DND-41 (cell line): ENCODE measurements at regions not wholly inside any gene's neighbourhood (a gene's known extent, or its start where the extent isn't known, plus 50 kb on each side); places are given as distances from the start of the nearest gene placed in this dataset.

Experiments used
- ATAC-seq: fragments of 200-7000 bp; cut with Tn5 transposase; 3 replicates; pipeline ENCODE4 v1.9.1; 2021; ENCODE audit warnings: low read depth; ENCODE audit not compliant: insufficient read depth
- DNase-seq: peaks from one replicate; pipeline ENCODE4 v3.0.0-alpha.2; 2020
- H2AFZ ChIP-seq: 2 replicates; pipeline ENCODE4 v1.6.0; 2012; ENCODE audit warnings: low read depth, low read length
- H3K27ac ChIP-seq: 2 replicates; pipeline ENCODE4 v1.5.1; 2012; ENCODE audit warnings: low read length, inconsistent platforms
- H3K27me3 ChIP-seq: fragments of 200-600 bp; sonication (generic); 2 replicates; pipeline ENCODE4 v1.6.0; 2012; ENCODE audit warnings: low read length, mild to moderate bottlenecking, inconsistent platforms; ENCODE audit not compliant: insufficient read depth, poor library complexity
- H3K36me3 ChIP-seq: 2 replicates; pipeline ENCODE4 v1.5.1; 2012; ENCODE audit warnings: low read length, inconsistent platforms; ENCODE audit not compliant: insufficient read depth
- H3K4me1 ChIP-seq: 2 replicates; pipeline ENCODE4 v1.5.1; 2012; ENCODE audit warnings: mild to moderate bottlenecking, low read length; ENCODE audit not compliant: insufficient read depth
- H3K4me2 ChIP-seq: 2 replicates; pipeline ENCODE4 v1.6.0; 2012; ENCODE audit warnings: mild to moderate bottlenecking, moderate library complexity, low read length, inconsistent platforms; ENCODE audit not compliant: insufficient read depth
- H3K4me3 ChIP-seq, 2 experiments: fragments of 200-600 bp in 1 of 2; shearing (Covaris generic) in 1 of 2; 2 replicates each; pipeline ENCODE4 v1.5.1; 2012 to 2016; ENCODE audit warnings: inconsistent platforms in 2 of 2, low read length in 2 of 2, mild to moderate bottlenecking in 2 of 2, low read depth in 1 of 2, moderate library complexity in 1 of 2
- H3K79me2 ChIP-seq: 2 replicates; pipeline ENCODE4 v1.6.0; 2012; ENCODE audit warnings: low read length, inconsistent platforms; ENCODE audit not compliant: insufficient read depth
- H3K9ac ChIP-seq: 2 replicates; pipeline ENCODE4 v1.6.0; 2012; ENCODE audit warnings: low read depth, mild to moderate bottlenecking, inconsistent platforms, low read length, moderate library complexity
- H3K9me3 ChIP-seq: 2 replicates; pipeline ENCODE4 v1.5.1; 2012; ENCODE audit warnings: low read length, moderate library complexity, mild to moderate bottlenecking, inconsistent platforms; ENCODE audit not compliant: insufficient read depth, severe bottlenecking
- H4K20me1 ChIP-seq: 2 replicates; pipeline ENCODE4 v1.6.0; 2012; ENCODE audit warnings: low read length; ENCODE audit not compliant: insufficient read depth
- CTCF ChIP-seq: IDR thresholded peaks from 2 replicates; pipeline ENCODE4 v1.5.1; 2012; ENCODE audit warnings: borderline replicate concordance, low read length, moderate library complexity, mild to moderate bottlenecking; ENCODE audit not compliant: poor library complexity, severe bottlenecking; ENCODE audit errors: extremely low read depth
- EZH2 ChIP-seq: IDR thresholded peaks from 3 replicates; pipeline ENCODE4 v1.6.1; 2012; ENCODE audit warnings: borderline replicate concordance, low read depth, mild to moderate bottlenecking, moderate library complexity, low read length, inconsistent platforms; ENCODE audit not compliant: severe bottlenecking

GRCh38 chr5:41656597-41656996 lies 146.2 kb upstream of the PLCXD3 start:
- Histone ChIP-seq H3K9me3 (no peaks in the 10 kb centered on the region), H3K27ac (no peak overlapping the region), H3K4me1 (no peaks in the 10 kb centered on the region), H2AFZ (no peak overlapping the region), H4K20me1 (no peaks in the 10 kb centered on the region), H3K79me2 (no peaks in the 10 kb centered on the region), H3K9ac (no peak overlapping the region), H3K36me3 (no peaks in the 10 kb centered on the region), H3K27me3 (no peaks in the 10 kb centered on the region), H3K4me2 (no peak overlapping the region), H3K4me3 (no peak overlapping the region)
- DNase-seq = no peak
- TF ChIP-seq EZH2 (no peak), CTCF (no peak)
- ATAC-seq = no peak

GRCh38 chr5:41650131-41650530 lies 139.7 kb upstream of the PLCXD3 start:
- no peak overlapping the region for H3K4me3 ChIP-seq
- no peaks in the 10 kb centered on the region for H3K4me1 ChIP-seq
- DNase-seq (no peak), ATAC-seq (no peak)
- no peak for TF ChIP-seq CTCF
- no peak for TF ChIP-seq EZH2
- H3K79me2 ChIP-seq = no peaks in the 10 kb centered on the region
- no peak overlapping the region for H3K4me2 ChIP-seq
- no peak overlapping the region for H3K27ac ChIP-seq
- H3K36me3 ChIP-seq = no peaks in the 10 kb centered on the region
- H3K27me3 ChIP-seq = no peaks in the 10 kb centered on the region
- H2AFZ ChIP-seq = no peak overlapping the region
- H3K9ac ChIP-seq = no peak overlapping the region
- H3K9me3 ChIP-seq = no peaks in the 10 kb centered on the region
- H4K20me1 ChIP-seq = no peaks in the 10 kb centered on the region

GRCh38 chr5:41649659-41650058 lies 139.3 kb upstream of the PLCXD3 start:
- Histone ChIP-seq H3K79me2 (no peaks in the 10 kb centered on the region), H2AFZ (no peak overlapping the region), H4K20me1 (no peaks in the 10 kb centered on the region), H3K4me2 (no peak overlapping the region), H3K9me3 (no peaks in the 10 kb centered on the region), H3K4me1 (no peaks in the 10 kb centered on the region), H3K4me3 (no peak overlapping the region), H3K9ac (no peak overlapping the region), H3K36me3 (no peaks in the 10 kb centered on the region), H3K27me3 (no peaks in the 10 kb centered on the region), H3K27ac (no peak overlapping the region)
- DNase-seq = no peak
- no peak for ATAC-seq
- TF ChIP-seq EZH2 (no peak), CTCF (no peak)

GRCh38 chr5:41648996-41649395 lies 138.6 kb upstream of the PLCXD3 start:
- Histone ChIP-seq H3K4me2 (no peak overlapping the region), H3K9ac (no peak overlapping the region), H3K4me3 (no peak overlapping the region), H3K36me3 (no peaks in the 10 kb centered on the region), H4K20me1 (no peaks in the 10 kb centered on the region), H3K4me1 (no peaks in the 10 kb centered on the region), H2AFZ (no peak overlapping the region), H3K27ac (no peak overlapping the region), H3K9me3 (no peaks in the 10 kb centered on the region), H3K27me3 (no peaks in the 10 kb centered on the region), H3K79me2 (no peaks in the 10 kb centered on the region)
- TF ChIP-seq EZH2 (no peak), CTCF (no peak)
- ATAC-seq (no peak), DNase-seq (no peak)
